SK-N-SH (cell line): ENCODE measurements at regions not wholly inside any gene's neighbourhood (a gene's known extent, or its start where the extent isn't known, plus 50 kb on each side); places are given as distances from the start of the nearest gene placed in this dataset.

Experiments used
- CTCF ChIA-PET: fragments of 300-600, 350-600 bp; formaldehyde crosslinking; extraction: SDS; loops from one replicate; lab custom pipeline; 2021; lab: Yijun Ruan, JAX
- POLR2A ChIA-PET: fragments of 350-600 bp; sonication (Branson Sonifier 250); formaldehyde crosslinking; extraction: SDS; loops from one replicate; lab custom pipeline; 2020; ENCODE audit warnings: antibody characterized with exemption, inconsistent platforms; lab: Yijun Ruan, JAX
- DNase-seq: peaks from one replicate; pipeline ENCODE4 v3.0.0; 2012
- H2AFZ ChIP-seq: fragments of 200-600 bp; sonication (generic); 2 replicates; pipeline ENCODE4 v1.8.1; 2016; ENCODE audit warnings: antibody characterized with exemption, mild to moderate bottlenecking, low read depth
- H3F3A ChIP-seq: fragments of 200-600 bp; sonication (generic); replicated peaks from 2 replicates; pipeline ENCODE3; 2016; ENCODE audit warnings: antibody characterized with exemption, mild to moderate bottlenecking; ENCODE audit not compliant: insufficient read depth
- H3K27ac ChIP-seq, 2 experiments: fragments of 200-500 bp in 1 of 2; fragments of 200-600 bp in 1 of 2; sonication (Bioruptor generic) in 1 of 2; sonication (generic), shearing (Covaris generic) in 1 of 2; 2 replicates each; pipeline versions ENCODE4 v1.5.1 to v1.6.1; 2014 to 2016; ENCODE audit warnings: low read depth in 2 of 2, inconsistent platforms in 1 of 2, low read length in 1 of 2, mild to moderate bottlenecking in 1 of 2, mixed read lengths in 1 of 2
- H3K27me3 ChIP-seq: fragments of 200-600 bp; sonication (generic), shearing (Covaris generic); 2 replicates; pipeline ENCODE4 v1.6.1; 2016; ENCODE audit warnings: mixed run types; ENCODE audit not compliant: insufficient read depth
- H3K36me3 ChIP-seq, 2 experiments: fragments of 200-500 bp in 1 of 2; fragments of 200-600 bp in 1 of 2; sonication (Bioruptor generic) in 1 of 2; sonication (generic) in 1 of 2; replicated peaks in 1 of 2; 2 replicates each; pipeline versions ENCODE3 to v1.5.1; 2014 to 2016; ENCODE audit warnings: low read length in 1 of 2, mild to moderate bottlenecking in 1 of 2; ENCODE audit not compliant: insufficient read depth in 2 of 2, control insufficient read depth in 1 of 2
- H3K4me1 ChIP-seq, 2 experiments: fragments of 200-500 bp in 1 of 2; fragments of 200-600 bp in 1 of 2; sonication (Bioruptor generic) in 1 of 2; sonication (generic), shearing (Covaris generic) in 1 of 2; 2 replicates each; pipeline versions ENCODE4 v1.5.1 to v1.6.1; 2014 to 2016; ENCODE audit warnings: low read depth in 1 of 2, low read length in 1 of 2, mixed run types in 1 of 2; ENCODE audit not compliant: insufficient read depth in 2 of 2, control insufficient read depth in 1 of 2
- H3K4me2 ChIP-seq: fragments of 200-600 bp; sonication (generic), shearing (Covaris generic); 2 replicates; pipeline ENCODE4 v1.6.1; 2017; ENCODE audit warnings: mixed run types
- H3K4me3 ChIP-seq, 2 experiments: fragments of 200-500 bp in 1 of 2; fragments of 200-600 bp in 1 of 2; sonication (Bioruptor generic) in 1 of 2; sonication (generic), shearing (Covaris generic) in 1 of 2; 2 replicates each; pipeline versions ENCODE4 v1.5.1 to v1.8.1; 2014 to 2016; ENCODE audit warnings: low read depth in 2 of 2, inconsistent platforms in 1 of 2, low read length in 1 of 2, mild to moderate bottlenecking in 1 of 2, mixed read lengths in 1 of 2, moderate library complexity in 1 of 2
- H3K79me2 ChIP-seq: fragments of 200-600 bp; sonication (generic); 2 replicates; pipeline ENCODE4 v1.8.1; 2017; ENCODE audit warnings: mild to moderate bottlenecking; ENCODE audit not compliant: insufficient read depth
- H3K9ac ChIP-seq: fragments of 200-600 bp; sonication (generic); 2 replicates; pipeline ENCODE4 v1.6.1; 2017; ENCODE audit warnings: mixed run types
- H3K9me2 ChIP-seq: fragments of 200-600 bp; sonication (generic); 2 replicates; pipeline ENCODE4 v1.6.1; 2017; ENCODE audit warnings: mixed run types
- H3K9me3 ChIP-seq: fragments of 200-600 bp; sonication (generic); 2 replicates; pipeline ENCODE4 v1.6.1; 2017; ENCODE audit warnings: mixed run types, mild to moderate bottlenecking, moderate library complexity
- H4K20me1 ChIP-seq: fragments of 200-600 bp; sonication (generic); 2 replicates; pipeline ENCODE4 v1.6.1; 2017; ENCODE audit warnings: mild to moderate bottlenecking, mixed run types; ENCODE audit not compliant: insufficient read depth
- ELF1 ChIP-seq: IDR thresholded peaks from 2 replicates; pipeline ENCODE4 v1.4.0; 2012
- FOXJ3 ChIP-seq: sonication (generic); formaldehyde crosslinking; IDR thresholded peaks from 2 replicates; pipeline ENCODE4 v1.5.1; 2020; ENCODE audit warnings: mild to moderate bottlenecking, missing genetic modification reagents
- FOXM1 ChIP-seq: IDR thresholded peaks from 2 replicates; pipeline ENCODE4 v1.4.0; 2012; ENCODE audit warnings: low read depth, mild to moderate bottlenecking
- MXI1 ChIP-seq: IDR thresholded peaks from 2 replicates; pipeline ENCODE4 v1.6.1; 2012; ENCODE audit warnings: mild to moderate bottlenecking, low read depth, low read length, improper control_type of control experiment
- NFIC ChIP-seq: IDR thresholded peaks from 2 replicates; pipeline ENCODE4 v1.4.0; 2012; ENCODE audit warnings: borderline replicate concordance
- PBX3 ChIP-seq: IDR thresholded peaks from 2 replicates; pipeline ENCODE4; 2012
- POLR2AphosphoS5 ChIP-seq: IDR thresholded peaks from 2 replicates; pipeline ENCODE4 v1.6.1; 2012; ENCODE audit warnings: low read depth, low read length
- RAD21 ChIP-seq: IDR thresholded peaks from 2 replicates; pipeline ENCODE4 v1.6.1; 2012; ENCODE audit warnings: mild to moderate bottlenecking, low read length
- REST ChIP-seq: IDR thresholded peaks from 2 replicates; pipeline ENCODE4 v1.6.1; 2012; ENCODE audit warnings: mild to moderate bottlenecking, low read depth, low read length, moderate library complexity
- RXRA ChIP-seq: IDR thresholded peaks from 2 replicates; pipeline ENCODE4 v1.4.0; 2012; ENCODE audit warnings: low read depth, mild to moderate bottlenecking, borderline replicate concordance
- SMC3 ChIP-seq: IDR thresholded peaks from 2 replicates; pipeline ENCODE4 v1.6.1; 2012; ENCODE audit warnings: low read depth, low read length, improper control_type of control experiment
- TAF1 ChIP-seq: IDR thresholded peaks from 2 replicates; pipeline ENCODE4 v1.6.1; 2012; ENCODE audit warnings: low read depth, mild to moderate bottlenecking, low read length, moderate library complexity, borderline replicate concordance
- TEAD4 ChIP-seq: IDR thresholded peaks from 2 replicates; pipeline ENCODE4 v1.4.0; 2012; ENCODE audit warnings: mild to moderate bottlenecking, borderline replicate concordance; ENCODE audit not compliant: insufficient read depth
- USF2 ChIP-seq: fragments of 150-350 bp; IDR thresholded peaks from 2 replicates; pipeline ENCODE4 v1.6.1; 2017; ENCODE audit warnings: antibody characterized with exemption, low read length, low read depth, borderline replicate concordance
- YY1 ChIP-seq: IDR thresholded peaks from 2 replicates; pipeline ENCODE4 v1.4.0; 2012; ENCODE audit warnings: low read depth, mild to moderate bottlenecking
- WGBS: methylation state at CpG from one replicate; pipeline ENCODE4 v1.1.6; 2017; ENCODE audit warnings: low lambda C conversion rate; 5-methylcytosine and 5-hydroxymethylcytosine counted together
- TF ChIP-seq, protein P1 (sequence below): IDR thresholded peaks from 2 replicates; pipeline ENCODE4 v1.4.0; 2012; ENCODE audit warnings: low read depth, borderline replicate concordance

- Histone ChIP-seq H4K20me1 (no peaks in the 10 kb centered on the region), H3K4me1 (peaks cover 0 to 8% of the 10 kb centered on the region in 2 experiments; a peak in 1 of 4 replicates), H3K9me2 (no peaks in the 10 kb centered on the region), H3K27me3 (no peaks in the 10 kb centered on the region; the same call in 1 of the 2 replicates), H3K27ac (no peak overlapping the region), H3K9ac (no peak overlapping the region), H2AFZ (no peak overlapping the region), H3F3A (no peaks in the 10 kb centered on the region), H3K4me3 (no peak overlapping the region), H3K9me3 (no peaks in the 10 kb centered on the region), H3K4me2 (no peak overlapping the region), H3K36me3 (no peaks in the 10 kb centered on the region), H3K79me2 (no peaks in the 10 kb centered on the region)
- ChIA-PET CTCF (no interaction called here), POLR2A (no interaction called here)
- no peak for DNase-seq
- 58% methylated on average over 3 of the region's 3 CpGs for WGBS
- no peak for TF ChIP-seq NFIC
- no peak for TF ChIP-seq MXI1
- no peak for TF ChIP-seq PBX3
- TF ChIP-seq REST, result no peak
- no peak for TF ChIP-seq RXRA
- TF ChIP-seq FOXM1, result no peak
- TF ChIP-seq YY1, result no peak
- TF ChIP-seq FOXJ3 (CRISPR knock-in tag), result no peak
- TF ChIP-seq TEAD4, result no peak
- no peak for TF ChIP-seq TAF1
- TF ChIP-seq RAD21, result no peak
- TF ChIP-seq POLR2AphosphoS5, result no peak
- TF ChIP-seq SMC3, result no peak
- TF ChIP-seq USF2, result no peak
- TF ChIP-seq, protein P1, sequence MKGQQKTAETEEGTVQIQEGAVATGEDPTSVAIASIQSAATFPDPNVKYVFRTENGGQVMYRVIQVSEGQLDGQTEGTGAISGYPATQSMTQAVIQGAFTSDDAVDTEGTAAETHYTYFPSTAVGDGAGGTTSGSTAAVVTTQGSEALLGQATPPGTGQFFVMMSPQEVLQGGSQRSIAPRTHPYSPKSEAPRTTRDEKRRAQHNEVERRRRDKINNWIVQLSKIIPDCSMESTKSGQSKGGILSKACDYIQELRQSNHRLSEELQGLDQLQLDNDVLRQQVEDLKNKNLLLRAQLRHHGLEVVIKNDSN, result no peak
- TF ChIP-seq ELF1, result no peak
- TF ChIP-seq, all 33 proteins: peak for 0
Observed at GRCh38 chr3:193813501-193813830, 220.5 kb downstream of the OPA1 start.
